Heart right ventricle (tissue), 16 donors: ENCODE measurements at regions not wholly inside any gene's neighbourhood (a gene's known extent, or its start where the extent isn't known, plus 50 kb on each side); places are given as distances from the start of the nearest gene placed in this dataset.

Experiments
- ATAC-seq, 8 donors: fragments of 200-7000 bp; cut with Tn5 transposase; one replicate each; pipeline ENCODE4 v1.9.1; 2020; ENCODE audit warnings: mild to moderate bottlenecking in 8 of 8, moderate library complexity in 8 of 8, moderate number of reproducible peaks in 1 of 8
- DNase-seq, 2 donors: peaks; one replicate each; pipeline ENCODE4 v3.0.0-alpha.2; 2020
- H3K27ac ChIP-seq, 10 donors: fragments of 200-600 bp; sonication (generic) in 2 of 10; one replicate each; pipeline versions ENCODE4 v1.5.0 to v1.8.0; 2020 to 2022; ENCODE audit warnings: mild to moderate bottlenecking in 3 of 10
- H3K27me3 ChIP-seq, 7 donors: fragments of 200-600 bp; one replicate each; pipeline ENCODE4 v1.8.0; 2021 to 2022; ENCODE audit warnings: mild to moderate bottlenecking in 2 of 7
- H3K36me3 ChIP-seq, 9 donors: fragments of 200-600 bp; sonication (generic) in 1 of 9; one replicate each; pipeline versions ENCODE4 v1.5.0 to v1.8.0; 2020 to 2022; ENCODE audit warnings: mild to moderate bottlenecking in 2 of 9
- H3K4me1 ChIP-seq, 9 donors: fragments of 200-600 bp; sonication (generic) in 1 of 9; one replicate each; pipeline versions ENCODE4 v1.5.0 to v1.8.0; 2020 to 2022; ENCODE audit warnings: mild to moderate bottlenecking in 4 of 9
- H3K4me3 ChIP-seq, 10 donors: fragments of 200-600 bp; sonication (generic) in 2 of 10; one replicate each; pipeline versions ENCODE4 v1.5.0 to v1.8.0; 2020 to 2022; ENCODE audit warnings: mild to moderate bottlenecking in 7 of 10, moderate library complexity in 2 of 10
- H3K9me3 ChIP-seq, 11 donors: fragments of 200-600 bp in 10 of 11; sonication (generic) in 2 of 11; one replicate each; pipeline versions ENCODE4 v1.5.0 to v1.8.0; 2013 to 2022; ENCODE audit warnings: mild to moderate bottlenecking in 2 of 11, control low read depth in 1 of 11, moderate library complexity in 1 of 11
- CTCF ChIP-seq, 9 donors: fragments of 200-600 bp; sonication (generic) in 2 of 9; IDR thresholded peaks; one replicate each; pipeline versions ENCODE4 v1.5.0 to v1.8.0; 2021 to 2022; ENCODE audit warnings: antibody characterized with exemption in 9 of 9, mild to moderate bottlenecking in 5 of 9, moderate library complexity in 1 of 9
- WGBS, 2 donors: extraction: QIAGEN DNeasy Blood & Tissue Kit; methylation state at CpG; one replicate each; pipeline ENCODE4 v1.1.7; 2013; ENCODE audit warnings: inconsistent platforms in 1 of 2; 5-methylcytosine and 5-hydroxymethylcytosine counted together
- intact Hi-C, 10 donors: fragments of 100-400 bp; cut with DNase I; formaldehyde crosslinking; loops; one replicate each; pipeline versions ENCODE4 v1.11.1 to v1.14.2; 2022
- donor health status: Arrhythmogenic right ventricular cardiomyopathy.
- donor health status: ischemic (EF 13 %, LVEDD 7.1; RV severe dilation, severe dysfunction).
- donor health status: healthy with polysubstance abuse.
- donor health status: DM: no; HTN: yes; CAD: no.
- donor health status: DM: no; HTN: no; CAD: no.
- donor health status: ischemic (EF 25% LVEDD 6.9; RV normal size, moderate dysfunction).
- donor health status: ischemic (EF 25% LVEDD 5.7; RV mildly dilated, moderate dysfunction).
- donor health status: healthy.
- donor health status: DM: yes; HTN: yes; CAD: no.
- donor health status: Ischemic cardiomyopathy.
- donor health status: ischemic (EF 35%, LVEDD 5.7; RV mildly dilated, moderate dysfunction).
- donor health status: nonischemic (EF 11% LVEDD 7.7; RV severe dilation, severe dysfunction).
- donor health status: DM: yes; HTN: yes; CAD: no.
- donor health status: PGD.
- donor health status: ischemic (EF 29% LVEDD 5.4; RV normal size, mild dysfunction).
- donor health status: nonischemic (EF 23%, LVEDD 6.1; RV moderate dilation, normal function).

DNA sequence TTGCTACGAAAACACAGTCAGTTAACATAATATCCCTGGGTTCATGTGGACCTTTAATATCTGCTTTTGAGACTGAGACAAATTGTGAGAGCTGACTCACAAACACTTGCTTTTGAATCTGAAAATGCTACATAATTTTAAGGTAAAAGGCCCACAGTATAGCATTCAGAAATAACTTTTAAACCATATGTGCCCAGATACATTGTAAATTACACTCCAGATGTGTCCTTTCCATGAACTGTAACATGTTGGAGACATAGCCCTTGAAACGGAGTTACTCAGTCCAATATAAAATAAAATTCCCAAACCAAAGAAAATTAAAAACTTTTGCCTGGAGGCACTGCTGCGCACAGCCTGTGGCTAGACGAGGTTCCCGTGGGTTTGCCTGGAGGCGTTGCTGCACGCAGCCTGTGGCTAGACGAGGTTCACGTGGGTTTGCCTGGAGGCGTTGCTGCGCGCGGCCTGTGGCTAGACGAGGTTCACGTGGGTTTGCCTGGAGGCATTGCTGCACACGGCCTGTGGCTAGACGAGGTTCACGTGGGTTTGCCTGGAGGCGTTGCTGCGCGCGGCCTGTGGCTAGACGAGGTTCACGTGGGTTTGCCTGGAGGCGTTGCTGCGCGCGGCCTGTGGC is 131.9 kb upstream of the ALKAL2 start:
- H3K27me3 ChIP-seq, result peaks cover 0 to 36% (median 13%) of the 10 kb centered on the region in 7 donors

DNA sequence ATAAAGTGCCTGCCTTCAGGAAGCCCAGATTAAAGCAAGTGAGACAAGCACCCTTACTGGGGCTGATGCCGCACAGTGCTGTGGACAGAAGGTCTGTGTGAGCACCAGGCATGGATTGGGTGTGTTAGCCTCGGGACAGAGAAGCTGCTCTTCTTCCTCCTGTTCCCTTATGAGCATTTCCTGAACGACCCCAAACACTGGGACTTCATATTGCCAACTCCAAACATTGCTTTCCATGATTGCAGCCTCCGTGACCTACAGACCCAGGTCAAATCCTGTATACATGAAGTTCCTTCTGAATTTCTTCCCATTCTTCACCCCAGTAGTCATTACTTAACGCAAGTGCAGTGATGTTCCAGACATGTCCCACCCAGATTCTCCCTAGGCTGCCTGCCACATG is 129.8 kb upstream of the ALKAL2 start:
- H3K4me1 ChIP-seq, result no peaks in the 10 kb centered on the region
- TF ChIP-seq CTCF (IDR thresholded peaks at IDR 0.05), result no peak
- H3K27me3 ChIP-seq, result peaks cover 0 to 38% (median 13%) of the 10 kb centered on the region in 7 donors
- intact Hi-C loops, result no loop called here
- no peaks in the 10 kb centered on the region for H3K36me3 ChIP-seq
- H3K9me3 ChIP-seq, result no peaks in the 10 kb centered on the region
- H3K4me3 ChIP-seq, result no peak overlapping the region
- ATAC-seq (no peak), DNase-seq (no peak)
- WGBS, 2 donors, result 64 to 65% methylated on average over 5 of the region's 5 CpGs
- no peak overlapping the region for H3K27ac ChIP-seq

More for the DNA sequence above, 131.9 kb upstream of the ALKAL2 start:
- Histone ChIP-seq H3K36me3 (no peaks in the 10 kb centered on the region), H3K4me1 (no peaks in the 10 kb centered on the region), H3K9me3 (no peaks in the 10 kb centered on the region), H3K4me3 (no peak overlapping the region), H3K27ac (no peak overlapping the region)
- WGBS, 2 donors, result 90 to 96% methylated on average over 19 to 23 of the region's 28 CpGs
- ATAC-seq (no peak), DNase-seq (no peak)
- no peak for TF ChIP-seq CTCF (IDR thresholded peaks at IDR 0.05)
- intact Hi-C loops, result no loop called here

GRCh38 chr2:417006-417405 is 129.1 kb upstream of the ALKAL2 start:
- no peaks in the 10 kb centered on the region for H3K36me3 ChIP-seq
- H3K9me3 ChIP-seq, result peaks cover 0 to 6% (median 0%) of the 10 kb centered on the region in 11 donors
- no peak for TF ChIP-seq CTCF (IDR thresholded peaks at IDR 0.05)
- 86 to 87% methylated on average over 3 of the region's 3 CpGs for WGBS, 2 donors
- ATAC-seq (no peak), DNase-seq (no peak)
- peaks cover 0 to 38% (median 13%) of the 10 kb centered on the region in 7 donors for H3K27me3 ChIP-seq
- intact Hi-C loops, result no loop called here
- no peak overlapping the region for H3K4me3 ChIP-seq
- H3K27ac ChIP-seq, result no peak overlapping the region
- no peaks in the 10 kb centered on the region for H3K4me1 ChIP-seq

- Histone ChIP-seq H3K4me1 (no peaks in the 10 kb centered on the region), H3K27me3 (peaks cover 0 to 38% (median 13%) of the 10 kb centered on the region in 7 donors), H3K27ac (no peak overlapping the region), H3K4me3 (no peak overlapping the region), H3K9me3 (peaks cover 0 to 7% (median 0%) of the 10 kb centered on the region in 11 donors), H3K36me3 (no peaks in the 10 kb centered on the region)
- ATAC-seq (no peak), DNase-seq (no peak)
- intact Hi-C loops, result no loop called here
- no peak for TF ChIP-seq CTCF (IDR thresholded peaks at IDR 0.05)
- WGBS, 2 donors, result 83 to 84% methylated on average over 12 of the region's 12 CpGs
These were observed 128.2 kb upstream of the ALKAL2 start for GRCh38 chr2:415986-416610.
